Superior temporal gyrus (tissue), 1 donor: ENCODE measurements at regions not wholly inside any gene's neighbourhood (a gene's known extent, or its start where the extent isn't known, plus 50 kb on each side); places are given as distances from the start of the nearest gene placed in this dataset.

Source experiments
- DNase-seq: peaks from one replicate; pipeline ENCODE4 v3.0.0-alpha.2; 2016; ENCODE audit errors: extremely low spot score

GRCh38 chr13:44174769-44175425, 198.7 kb upstream of the SERP2 start:
- no peak for DNase-seq

DNA sequence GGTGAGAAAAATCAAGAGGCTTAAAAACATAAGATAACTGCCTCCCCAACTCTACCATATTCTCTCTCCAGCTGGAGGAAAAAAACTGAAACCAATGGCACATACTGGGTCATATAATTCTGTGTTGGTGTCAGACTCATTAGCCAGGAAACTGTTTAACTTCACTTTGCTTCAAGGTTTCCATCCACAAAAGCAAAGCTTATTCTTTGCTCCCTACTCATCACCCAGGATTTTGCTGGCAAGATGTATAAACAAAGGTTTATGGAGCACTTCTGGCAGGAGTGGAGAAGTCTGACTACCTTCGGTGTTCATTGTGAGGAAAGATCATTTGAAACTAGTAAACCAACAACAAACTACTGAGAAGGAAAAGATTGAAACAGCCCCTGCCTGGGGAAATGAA, 197.5 kb upstream of the SERP2 start:
- no peak for DNase-seq

DNA sequence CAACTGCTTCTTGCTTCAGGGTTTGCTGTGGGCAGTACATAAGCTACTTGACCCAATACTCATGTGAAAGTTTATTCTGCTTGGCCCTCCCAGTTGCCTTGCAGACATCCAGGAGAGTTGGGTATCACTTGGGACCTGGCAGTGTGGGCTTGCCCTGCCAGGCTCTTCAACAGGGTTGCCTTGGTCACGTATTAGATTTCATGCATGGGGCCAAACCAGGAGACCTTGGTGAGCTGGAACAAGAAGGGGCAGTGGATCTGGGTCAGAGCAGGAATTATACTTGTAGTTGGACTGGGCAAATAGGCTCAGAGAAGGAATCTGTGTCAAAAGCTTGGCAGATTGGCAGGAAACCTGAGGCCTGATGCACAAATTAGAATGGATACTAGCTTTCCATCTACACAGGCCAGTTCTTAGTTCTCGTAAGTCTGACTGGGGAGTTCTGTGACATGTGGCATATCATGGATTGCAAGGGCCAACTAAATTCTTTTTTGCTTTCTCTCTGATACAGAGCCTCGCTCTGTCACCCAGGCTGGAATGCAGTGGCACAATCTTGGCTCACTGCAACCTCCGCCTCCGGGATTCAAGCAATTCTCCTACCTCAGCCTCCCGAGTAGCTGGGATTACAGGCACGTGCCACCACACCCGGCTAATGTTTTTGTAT, 192.6 kb upstream of the SERP2 start:
- DNase-seq, result no peak

DNA sequence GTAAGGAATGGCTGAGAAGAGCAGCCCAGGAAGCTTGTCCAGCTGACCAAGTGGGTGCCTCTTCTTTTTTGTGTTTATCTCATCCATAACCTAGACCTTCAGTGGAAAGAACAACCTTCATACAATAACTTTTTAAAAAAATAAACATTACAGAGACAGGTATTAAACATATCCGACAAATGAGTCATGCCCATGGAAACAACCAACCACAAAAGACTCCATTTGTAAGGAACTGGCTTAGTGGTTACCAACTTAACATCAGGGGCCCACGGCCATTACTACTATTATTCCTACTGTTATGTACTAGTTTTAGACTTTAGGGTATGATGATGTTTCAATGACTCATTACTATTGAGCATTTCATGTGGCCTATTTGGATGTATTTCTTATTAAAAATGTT, 191.7 kb upstream of the SERP2 start:
- no peak for DNase-seq

- DNase-seq, result no peak
Measured at GRCh38 chr13:44184740-44185139, 188.9 kb upstream of the SERP2 start.

- DNase-seq, result no peak
Measured at GRCh38 chr13:44188257-44188656, 185.4 kb upstream of the SERP2 start.

- no peak for DNase-seq
Measured at GRCh38 chr13:44189085-44189484, 184.5 kb upstream of the SERP2 start.

DNA sequence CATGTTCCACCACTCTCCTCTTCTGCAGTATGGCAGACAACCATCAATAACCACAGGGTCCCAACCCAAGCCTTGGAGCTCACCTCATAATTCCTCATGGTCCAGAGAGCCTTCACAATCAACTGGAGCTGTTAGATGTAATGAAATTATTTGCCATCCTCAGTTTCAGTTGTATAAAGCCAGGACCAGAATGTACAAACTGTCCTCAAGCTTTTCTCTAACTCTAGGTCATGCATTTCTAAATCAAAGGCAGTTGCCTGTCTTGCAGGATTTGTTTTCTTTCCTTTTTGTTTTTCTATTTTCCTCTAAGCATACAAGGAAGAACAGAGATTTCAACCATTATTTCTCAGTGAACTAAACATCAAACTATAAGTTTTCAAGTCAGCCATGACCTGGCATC, 182.5 kb upstream of the SERP2 start:
- DNase-seq, result no peak

DNA sequence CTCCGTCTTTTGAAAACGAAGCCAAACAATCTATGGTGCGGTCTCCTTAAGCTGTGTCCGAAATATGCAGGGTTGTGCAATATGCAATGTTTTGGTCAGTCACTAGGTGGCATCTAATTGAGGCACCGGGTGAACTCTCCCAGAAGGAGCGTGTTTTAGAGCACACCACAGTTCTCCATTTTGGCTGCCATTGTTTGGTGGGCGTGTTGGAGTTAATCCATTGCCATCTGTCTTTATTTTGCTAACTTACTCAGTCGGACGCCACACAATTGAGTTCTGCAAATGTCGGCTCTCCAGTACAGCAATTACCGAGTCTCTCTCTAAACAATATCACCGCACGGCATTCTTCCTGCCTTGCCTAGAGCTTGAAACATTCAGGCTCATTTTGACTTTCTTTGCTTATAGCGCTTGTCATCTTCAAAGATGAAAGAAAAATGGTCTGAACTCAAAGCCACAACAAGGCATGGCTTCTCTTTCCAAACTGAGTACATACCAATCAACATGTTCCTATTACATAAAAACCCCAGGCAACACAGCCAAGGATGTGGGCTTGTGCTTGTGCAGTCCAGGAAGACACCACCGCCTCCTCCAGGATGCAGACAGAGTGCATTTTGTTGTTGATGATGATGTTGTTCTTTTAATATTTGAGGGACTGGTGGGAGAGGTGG, 182.0 kb upstream of the SERP2 start:
- DNase-seq, result peak; percentile 90

DNA sequence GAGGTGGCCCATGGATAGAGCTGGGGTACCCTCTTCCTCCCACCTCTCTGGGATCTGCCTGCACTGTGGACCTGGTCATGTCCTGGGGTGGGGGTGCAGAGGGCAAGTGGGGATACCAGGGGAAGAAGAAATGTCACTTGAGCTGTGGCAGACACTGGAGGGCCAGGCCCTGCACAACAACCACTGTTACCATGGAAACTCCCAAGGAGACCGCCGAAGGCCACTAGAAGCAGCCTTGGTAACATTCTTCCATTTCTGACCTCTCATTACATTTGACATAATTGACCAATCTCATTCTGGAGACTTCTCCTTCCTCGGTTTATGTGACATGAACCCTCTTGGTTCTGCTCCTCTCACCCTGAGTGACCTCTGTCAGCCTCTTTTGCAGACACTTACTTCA, 179.9 kb upstream of the SERP2 start:
- no peak for DNase-seq

- no peak for DNase-seq
Measured at GRCh38 chr13:44195245-44195644, 178.4 kb upstream of the SERP2 start.

- DNase-seq, result no peak
Measured at GRCh38 chr13:44196196-44196751, 177.3 kb upstream of the SERP2 start.

- DNase-seq, result peak; percentile 28
Measured at GRCh38 chr13:44197791-44198770, 175.5 kb upstream of the SERP2 start.

- no peak for DNase-seq
Measured at GRCh38 chr13:44198826-44199225, 174.8 kb upstream of the SERP2 start.

DNA sequence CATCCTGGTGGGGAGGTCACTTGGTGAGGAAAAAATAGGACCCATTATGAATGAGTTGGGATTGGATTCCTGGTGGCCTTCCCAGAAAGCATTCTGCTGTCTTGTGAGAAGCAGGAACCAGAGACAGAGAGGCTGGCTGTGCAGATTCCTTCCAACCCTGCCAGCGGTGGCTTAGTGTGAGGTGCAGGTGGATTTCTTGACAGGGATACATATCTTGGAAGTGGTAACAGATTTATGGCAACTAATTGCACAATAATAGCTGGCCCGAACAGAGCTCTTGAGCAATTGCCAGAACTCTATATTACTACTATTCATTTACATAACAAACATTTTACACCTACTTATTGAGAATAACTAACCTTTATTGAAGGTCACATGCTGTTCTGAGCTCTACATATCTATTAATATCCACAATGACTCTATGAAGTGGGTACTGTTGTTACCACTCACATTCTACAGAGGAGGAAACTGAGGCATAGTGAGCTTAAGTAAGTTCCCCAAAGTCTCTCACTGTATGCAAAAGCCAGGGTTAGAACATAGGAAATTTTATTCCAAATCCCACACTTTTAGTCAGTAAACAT, 173.9 kb upstream of the SERP2 start:
- no peak for DNase-seq

GRCh38 chr13:44206434-44206833, 167.2 kb upstream of the SERP2 start:
- no peak for DNase-seq

- DNase-seq, result no peak
Measured at GRCh38 chr13:44207476-44207875, 166.1 kb upstream of the SERP2 start.

DNA sequence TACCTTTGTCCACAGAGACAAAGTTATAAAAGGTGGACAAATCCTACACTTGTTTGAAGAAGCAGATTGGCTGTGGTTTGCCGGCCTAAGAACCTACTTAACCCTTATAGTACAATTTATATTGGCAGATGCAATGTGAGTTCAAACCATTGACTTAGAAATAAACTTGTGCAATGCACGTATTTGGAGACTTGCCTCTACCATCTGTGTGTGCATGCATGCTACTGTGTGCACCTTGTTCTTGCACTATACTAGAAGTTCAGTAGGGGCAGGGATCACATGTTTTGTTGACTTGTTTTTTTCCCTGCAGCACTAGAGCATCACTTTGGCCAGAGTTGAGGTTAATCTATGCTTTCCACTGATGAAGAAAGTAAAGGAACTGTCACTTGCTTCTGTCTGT, 163.1 kb upstream of the SERP2 start:
- no peak for DNase-seq

- DNase-seq, result peak; percentile 96
Measured at GRCh38 chr13:44211286-44211685, 162.3 kb upstream of the SERP2 start.

GRCh38 chr13:44211704-44212346, 161.8 kb upstream of the SERP2 start:
- no peak for DNase-seq
